HCT116 (cell line): ENCODE measurements at regions not wholly inside any gene's neighbourhood (a gene's known extent, or its start where the extent isn't known, plus 50 kb on each side); places are given as distances from the start of the nearest gene placed in this dataset.

Source experiments
- CEBPB ChIP-seq: IDR thresholded peaks from 2 replicates; pipeline ENCODE4 v1.6.1; 2012; ENCODE audit warnings: low read depth
- CTCF ChIP-seq, 3 experiments: fragments of 200-600 bp in 1 of 3; sonication (generic) in 1 of 3; IDR thresholded peaks in 2 of 3; conservative IDR thresholded peaks in 1 of 3; 2 replicates each; pipeline ENCODE4 v1.5.1; 2012 to 2017; ENCODE audit warnings: low read depth in 2 of 3, low read length in 2 of 3, antibody characterized with exemption in 1 of 3, borderline replicate concordance in 1 of 3, control low read depth in 1 of 3, mild to moderate bottlenecking in 1 of 3, mixed read lengths in 1 of 3, mixed run types in 1 of 3, moderate library complexity in 1 of 3; ENCODE audit not compliant: insufficient read depth in 1 of 3
- EZH2phosphoT487 ChIP-seq: fragments of 200-600 bp; IDR thresholded peaks from 2 replicates; pipeline ENCODE4 v1.6.1; 2018; ENCODE audit warnings: antibody characterized with exemption, borderline replicate concordance
- FOSL1 ChIP-seq: IDR thresholded peaks from 2 replicates; pipeline ENCODE4 v1.6.1; 2012; ENCODE audit warnings: low read depth
- JUND ChIP-seq: IDR thresholded peaks from 2 replicates; pipeline ENCODE4 v1.6.1; 2012
- MAX ChIP-seq: IDR thresholded peaks from 2 replicates; pipeline ENCODE4 v1.6.1; 2012
- POLR2A ChIP-seq: IDR thresholded peaks from 2 replicates; pipeline ENCODE4 v1.7.0; 2011; ENCODE audit warnings: borderline replicate concordance; ENCODE audit not compliant: insufficient read depth, insufficient read length; ENCODE audit errors: extremely low read depth
- POLR2AphosphoS5 ChIP-seq: IDR thresholded peaks from 2 replicates; pipeline ENCODE4 v1.6.1; 2011; ENCODE audit warnings: mild to moderate bottlenecking, low read depth, low read length, moderate library complexity
- RAD21 ChIP-seq: IDR thresholded peaks from 2 replicates; pipeline ENCODE4 v1.6.1; 2012; ENCODE audit warnings: low read depth, mild to moderate bottlenecking
- REST ChIP-seq: IDR thresholded peaks from 2 replicates; pipeline ENCODE4 v1.6.1; 2012; ENCODE audit warnings: low read depth
- YY1 ChIP-seq: IDR thresholded peaks from 2 replicates; pipeline ENCODE4 v1.6.1; 2011; ENCODE audit warnings: low read length, low read depth, moderate library complexity, mild to moderate bottlenecking; ENCODE audit not compliant: insufficient replicate concordance; ENCODE audit errors: extremely low read depth
- ZFX ChIP-seq: fragments of 450-650 bp; IDR thresholded peaks from 2 replicates; pipeline ENCODE4 v1.6.1; 2017
- ZNF274 ChIP-seq: fragments of 200-500 bp; sonication (Bioruptor generic); IDR thresholded peaks from 2 replicates; pipeline ENCODE4 v1.6.1; 2014; ENCODE audit warnings: mild to moderate bottlenecking, low read depth, low read length, inconsistent platforms

- TF ChIP-seq ZNF274 (no peak), POLR2AphosphoS5 (no peak), CEBPB (no peak), CTCF (IDR thresholded peaks at IDR 0.05 in 2 of 3, conservative IDR thresholded peaks at IDR 0.05 in 1 of 3; ENCODE audit: borderline replicate concordance in 1 of 3, insufficient read depth in 1 of 3, low read depth in 2 of 3, low read length in 2 of 3) (no peak), YY1 (no peak), POLR2A (no peak), JUND (no peak), RAD21 (no peak), REST (no peak), ZFX (no peak), FOSL1 (no peak), EZH2phosphoT487 (no peak), MAX (no peak)
Measured at GRCh38 chr15:31814082-31814481, 216.2 kb upstream of the CHRNA7 start.
